Fibroblast of lung (primary cell): ENCODE measurements at regions not wholly inside any gene's neighbourhood (a gene's known extent, or its start where the extent isn't known, plus 50 kb on each side); places are given as distances from the start of the nearest gene placed in this dataset.
A peak's percentile ranks its signal among the peaks of the same experiment; 100 is the strongest.

ENCODE experiments used
- DNase-seq, 2 donors: peaks; one replicate each; pipeline versions ENCODE4 v3.0.0 to v3.0.0-alpha.2; 2010; ENCODE audit warnings: low read depth in 2 of 2
- H2AFZ ChIP-seq: 2 replicates; pipeline ENCODE4 v1.5.1; 2012; ENCODE audit warnings: low read length, control low read depth, inconsistent platforms
- H3K27ac ChIP-seq: 2 replicates; pipeline ENCODE4 v1.5.1; 2011; ENCODE audit warnings: low read length, control low read depth; ENCODE audit not compliant: insufficient read depth
- H3K27me3 ChIP-seq: 2 replicates; pipeline ENCODE4 v1.5.1; 2011; ENCODE audit warnings: mild to moderate bottlenecking, low read length; ENCODE audit not compliant: control insufficient read depth, insufficient read depth
- H3K36me3 ChIP-seq: 2 replicates; pipeline ENCODE4 v1.5.1; 2011; ENCODE audit warnings: low read length; ENCODE audit not compliant: control insufficient read depth, insufficient read depth
- H3K4me1 ChIP-seq: 2 replicates; pipeline ENCODE4 v1.5.1; 2011; ENCODE audit warnings: low read length; ENCODE audit not compliant: control insufficient read depth, insufficient read depth; ENCODE audit errors: extremely low read depth
- H3K4me2 ChIP-seq: 2 replicates; pipeline ENCODE4 v1.5.1; 2011; ENCODE audit warnings: low read length, control low read depth; ENCODE audit not compliant: insufficient read depth; ENCODE audit errors: extremely low read depth
- H3K4me3 ChIP-seq, 4 experiments: fragments of 200-600 bp in 1 of 4; sonication (generic) in 1 of 4; replicated peaks in 1 of 4; 2 replicates each; pipeline ENCODE4 v1.5.1; 2011 to 2016; ENCODE audit warnings: low read length in 4 of 4, low read depth in 3 of 4, mild to moderate bottlenecking in 3 of 4, control low read depth in 2 of 4, inconsistent platforms in 1 of 4, mixed read lengths in 1 of 4; ENCODE audit not compliant: insufficient read depth in 1 of 4; ENCODE audit errors: control extremely low read depth in 1 of 4
- H3K79me2 ChIP-seq: 2 replicates; pipeline ENCODE4 v1.5.1; 2012; ENCODE audit warnings: mild to moderate bottlenecking, low read length, inconsistent platforms; ENCODE audit not compliant: control insufficient read depth, insufficient read depth
- H3K9ac ChIP-seq: 2 replicates; pipeline ENCODE4 v1.5.1; 2011; ENCODE audit warnings: mild to moderate bottlenecking, low read length, control low read depth; ENCODE audit not compliant: insufficient read depth
- H3K9me3 ChIP-seq: 2 replicates; pipeline ENCODE4 v1.5.1; 2012; ENCODE audit warnings: low read depth, low read length; ENCODE audit not compliant: control insufficient read depth, insufficient read depth
- H4K20me1 ChIP-seq: 2 replicates; pipeline ENCODE4 v1.5.1; 2011; ENCODE audit warnings: low read length; ENCODE audit not compliant: control insufficient read depth, insufficient read depth; ENCODE audit errors: extremely low read depth
- EZH2 ChIP-seq: IDR thresholded peaks from 2 replicates; pipeline ENCODE4 v1.5.1; 2012; ENCODE audit warnings: low read length, control low read depth, mild to moderate bottlenecking; ENCODE audit errors: missing control alignments
- TF ChIP-seq, protein P1 (sequence below), 2 donors: IDR thresholded peaks in 1 of 2; conservative IDR thresholded peaks in 1 of 2; 1 replicate in 1 of 2; 2 replicates in 1 of 2; pipeline ENCODE4 v1.5.1; 2011 to 2012; ENCODE audit warnings: low read length in 2 of 2, control low read depth in 1 of 2, inconsistent platforms in 1 of 2, low read depth in 1 of 2, mild to moderate bottlenecking in 1 of 2

DNA sequence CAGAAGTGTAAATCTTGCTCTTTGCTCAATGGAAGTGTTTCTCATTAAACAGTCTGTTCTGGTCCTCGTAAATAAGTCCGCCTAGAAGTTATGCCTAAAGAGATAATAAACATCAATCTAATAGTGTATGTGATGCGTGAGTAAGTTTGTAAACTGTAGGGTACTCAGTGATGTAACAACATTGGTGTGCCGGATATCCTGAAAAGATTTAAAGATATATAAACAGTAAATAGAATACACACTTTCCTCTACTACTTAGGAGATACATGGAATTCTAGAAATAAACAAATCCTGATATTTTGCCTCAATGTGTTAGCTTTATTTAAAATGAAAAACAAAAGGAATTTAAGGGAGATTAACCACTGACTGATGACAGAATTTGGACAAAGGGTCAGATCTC is 123.5 kb downstream of the AHR start:
- TF ChIP-seq EZH2, result no peak
- TF ChIP-seq, protein P1, sequence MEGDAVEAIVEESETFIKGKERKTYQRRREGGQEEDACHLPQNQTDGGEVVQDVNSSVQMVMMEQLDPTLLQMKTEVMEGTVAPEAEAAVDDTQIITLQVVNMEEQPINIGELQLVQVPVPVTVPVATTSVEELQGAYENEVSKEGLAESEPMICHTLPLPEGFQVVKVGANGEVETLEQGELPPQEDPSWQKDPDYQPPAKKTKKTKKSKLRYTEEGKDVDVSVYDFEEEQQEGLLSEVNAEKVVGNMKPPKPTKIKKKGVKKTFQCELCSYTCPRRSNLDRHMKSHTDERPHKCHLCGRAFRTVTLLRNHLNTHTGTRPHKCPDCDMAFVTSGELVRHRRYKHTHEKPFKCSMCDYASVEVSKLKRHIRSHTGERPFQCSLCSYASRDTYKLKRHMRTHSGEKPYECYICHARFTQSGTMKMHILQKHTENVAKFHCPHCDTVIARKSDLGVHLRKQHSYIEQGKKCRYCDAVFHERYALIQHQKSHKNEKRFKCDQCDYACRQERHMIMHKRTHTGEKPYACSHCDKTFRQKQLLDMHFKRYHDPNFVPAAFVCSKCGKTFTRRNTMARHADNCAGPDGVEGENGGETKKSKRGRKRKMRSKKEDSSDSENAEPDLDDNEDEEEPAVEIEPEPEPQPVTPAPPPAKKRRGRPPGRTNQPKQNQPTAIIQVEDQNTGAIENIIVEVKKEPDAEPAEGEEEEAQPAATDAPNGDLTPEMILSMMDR (conservative IDR thresholded peaks at IDR 0.05 in 1 of 2, IDR thresholded peaks at IDR 0.05 in 1 of 2; ENCODE audit: low read depth in 1 of 2, low read length in 2 of 2), result no peak
- no peak for DNase-seq
- H4K20me1 ChIP-seq, result no peaks in the 10 kb centered on the region
- no peaks in the 10 kb centered on the region for H3K9me3 ChIP-seq
- H2AFZ ChIP-seq, result no peak overlapping the region
- H3K4me2 ChIP-seq, result no peak overlapping the region
- no peak overlapping the region for H3K4me3 ChIP-seq
- no peaks in the 10 kb centered on the region for H3K36me3 ChIP-seq
- H3K9ac ChIP-seq, result no peak overlapping the region
- no peaks in the 10 kb centered on the region for H3K4me1 ChIP-seq
- H3K27ac ChIP-seq, result no peak overlapping the region
- H3K79me2 ChIP-seq, result no peaks in the 10 kb centered on the region
- H3K27me3 ChIP-seq, result no peaks in the 10 kb centered on the region

DNA sequence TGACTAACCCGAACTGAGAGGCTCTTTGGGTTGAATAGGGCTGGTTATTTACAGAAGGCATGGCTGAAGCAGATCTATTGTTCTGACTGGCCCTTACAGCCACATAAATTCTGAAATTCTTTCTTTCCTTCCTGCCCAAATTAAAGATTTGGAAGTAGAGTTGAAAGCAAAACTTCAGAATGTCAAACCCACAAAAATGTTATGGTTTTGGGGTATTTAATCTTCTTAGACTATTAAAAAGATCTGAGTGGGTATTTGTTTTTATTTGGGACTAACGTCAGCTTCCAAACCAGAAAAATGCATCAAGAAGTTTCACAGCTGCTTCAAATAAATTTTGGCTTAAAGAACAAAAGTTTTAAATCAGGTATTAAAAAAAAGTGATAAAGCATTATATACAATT is 124.5 kb downstream of the AHR start:
- Histone ChIP-seq H3K27me3 (no peaks in the 10 kb centered on the region), H3K27ac (no peak overlapping the region), H3K4me1 (no peaks in the 10 kb centered on the region), H3K9ac (no peak overlapping the region), H3K36me3 (no peaks in the 10 kb centered on the region), H2AFZ (peak overlapping the region; percentile 60), H3K4me2 (no peak overlapping the region), H3K4me3 (no peak overlapping the region), H3K79me2 (no peaks in the 10 kb centered on the region), H4K20me1 (no peaks in the 10 kb centered on the region), H3K9me3 (no peaks in the 10 kb centered on the region)
- DNase-seq, result peak; percentile 40 to 92
- TF ChIP-seq EZH2, result no peak
- TF ChIP-seq, protein P1 (conservative IDR thresholded peaks at IDR 0.05 in 1 of 2, IDR thresholded peaks at IDR 0.05 in 1 of 2; ENCODE audit: low read depth in 1 of 2, low read length in 2 of 2), result no peak

DNA sequence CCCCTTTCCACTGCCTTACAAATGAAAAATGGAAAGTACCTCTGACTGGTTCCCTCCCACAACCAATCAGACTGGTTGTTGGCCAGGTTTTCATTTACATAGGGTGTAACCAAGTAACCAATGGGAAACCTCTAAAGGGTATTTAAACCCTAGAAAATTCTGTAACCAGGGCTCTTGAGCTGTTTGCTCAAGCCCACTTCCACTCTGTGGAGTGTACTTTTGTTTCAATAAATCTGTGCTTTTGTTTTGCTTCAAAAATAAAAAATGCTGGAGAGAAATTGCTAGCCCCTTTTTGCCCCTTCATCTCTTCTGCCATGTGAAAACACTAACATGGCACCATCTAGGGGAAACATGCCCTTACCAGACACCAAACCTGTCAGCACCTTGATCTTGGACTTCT is 129.5 kb downstream of the AHR start:
- Histone ChIP-seq H3K9ac (no peak overlapping the region), H2AFZ (no peak overlapping the region), H3K4me1 (no peaks in the 10 kb centered on the region), H3K4me2 (no peak overlapping the region), H3K9me3 (no peaks in the 10 kb centered on the region), H3K36me3 (no peaks in the 10 kb centered on the region), H3K27ac (no peak overlapping the region), H3K4me3 (no peak overlapping the region), H3K27me3 (no peaks in the 10 kb centered on the region), H3K79me2 (no peaks in the 10 kb centered on the region), H4K20me1 (no peaks in the 10 kb centered on the region)
- TF ChIP-seq EZH2, result no peak
- TF ChIP-seq, protein P1 (conservative IDR thresholded peaks at IDR 0.05 in 1 of 2, IDR thresholded peaks at IDR 0.05 in 1 of 2; ENCODE audit: low read depth in 1 of 2, low read length in 2 of 2), result no peak
- DNase-seq, result peak in 1 of 2 donors; percentile 12
